Small intestine (tissue), 7 donors: ENCODE measurements at regions not wholly inside any gene's neighbourhood (a gene's known extent, or its start where the extent isn't known, plus 50 kb on each side); places are given as distances from the start of the nearest gene placed in this dataset.

Experiments
- DNase-seq, 2 donors: peaks; one replicate each; pipeline versions ENCODE4 v3.0.0 to v3.0.0-alpha.2; 2013
- FAIRE-seq: peaks from 2 replicates; lab custom pipeline; 2012; peaks lifted over from hg19 to GRCh38; lab: Jason Lieb, UNC
- H3K27ac ChIP-seq, 3 donors: one replicate each; pipeline ENCODE4 v1.5.1; 2013; ENCODE audit warnings: low read length in 2 of 3, mild to moderate bottlenecking in 2 of 3, control low read depth in 1 of 3, inconsistent platforms in 1 of 3, low read depth in 1 of 3, moderate library complexity in 1 of 3
- H3K27me3 ChIP-seq, 3 donors: one replicate each; pipeline ENCODE4 v1.6.1; 2013; ENCODE audit warnings: low read length in 3 of 3, inconsistent platforms in 1 of 3; ENCODE audit not compliant: control insufficient read depth in 3 of 3, insufficient read depth in 3 of 3
- H3K36me3 ChIP-seq, 3 donors: one replicate each; pipeline ENCODE4 v1.6.1; 2013; ENCODE audit warnings: low read length in 3 of 3, inconsistent platforms in 1 of 3, low read depth in 1 of 3, mild to moderate bottlenecking in 1 of 3, moderate library complexity in 1 of 3; ENCODE audit not compliant: control insufficient read depth in 3 of 3, insufficient read depth in 2 of 3
- H3K4me1 ChIP-seq, 3 donors: one replicate each; pipeline ENCODE4 v1.6.1; 2013; ENCODE audit warnings: low read length in 2 of 3, inconsistent platforms in 1 of 3, low read depth in 1 of 3, mild to moderate bottlenecking in 1 of 3, moderate library complexity in 1 of 3; ENCODE audit not compliant: control insufficient read depth in 3 of 3, insufficient read depth in 2 of 3
- H3K4me3 ChIP-seq, 3 donors: one replicate each; pipeline ENCODE4 v1.5.1; 2013; ENCODE audit warnings: low read length in 3 of 3, control low read depth in 1 of 3, inconsistent platforms in 1 of 3, low read depth in 1 of 3, mild to moderate bottlenecking in 1 of 3, moderate library complexity in 1 of 3
- H3K9me3 ChIP-seq, 2 donors: one replicate each; pipeline ENCODE4 v1.6.1; 2013; ENCODE audit warnings: low read depth in 1 of 2, low read length in 1 of 2; ENCODE audit not compliant: control insufficient read depth in 2 of 2, insufficient read depth in 1 of 2
- WGBS, 3 donors: extraction: QIAGEN DNeasy Blood & Tissue Kit; methylation state at CpG; one replicate each; pipeline ENCODE4 v1.1.7; 2013; 5-methylcytosine and 5-hydroxymethylcytosine counted together
- donor health status: healthy with polysubstance abuse.
- donor health status: control.
- donor health status: control.
- donor health status: Bipolar disorder and iron deficiency.
- donor health status: healthy.

- DNase-seq, result no peak
- Histone ChIP-seq H3K9me3 (no peaks in the 10 kb centered on the region), H3K27me3 (no peaks in the 10 kb centered on the region), H3K36me3 (no peaks in the 10 kb centered on the region), H3K4me3 (no peak overlapping the region), H3K27ac (no peak overlapping the region), H3K4me1 (no peaks in the 10 kb centered on the region)
- 86 to 90% (median 88%) methylated on average over 1 of the region's 1 CpG for WGBS, 3 donors
- FAIRE-seq, result no peak
These were observed 541.7 kb upstream of the SORCS1 start for GRCh38 chr10:107706096-107706725.

DNA sequence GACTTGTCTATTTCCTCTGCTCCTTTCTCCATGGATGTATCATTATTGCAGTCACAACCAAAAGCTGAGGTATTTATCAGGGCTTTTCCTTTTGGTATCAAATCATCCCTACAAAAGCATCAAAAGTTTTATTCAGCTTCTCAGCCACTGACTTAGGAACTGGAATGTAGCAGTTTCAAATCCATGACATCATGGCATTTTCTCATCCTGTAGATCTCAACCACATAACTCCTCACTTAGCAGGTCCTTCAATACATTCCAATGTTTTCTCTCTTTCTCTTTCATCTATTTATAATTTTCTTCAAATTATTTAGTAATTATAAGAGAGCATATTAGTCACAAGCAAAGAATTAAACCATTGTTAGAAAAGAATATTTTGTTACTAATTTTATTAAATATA is 537.4 kb upstream of the SORCS1 start:
- Histone ChIP-seq H3K9me3 (no peaks in the 10 kb centered on the region), H3K36me3 (no peaks in the 10 kb centered on the region), H3K27me3 (no peaks in the 10 kb centered on the region), H3K4me1 (no peaks in the 10 kb centered on the region), H3K27ac (no peak overlapping the region), H3K4me3 (no peak overlapping the region)
- no peak for FAIRE-seq
- no peak for DNase-seq

DNA sequence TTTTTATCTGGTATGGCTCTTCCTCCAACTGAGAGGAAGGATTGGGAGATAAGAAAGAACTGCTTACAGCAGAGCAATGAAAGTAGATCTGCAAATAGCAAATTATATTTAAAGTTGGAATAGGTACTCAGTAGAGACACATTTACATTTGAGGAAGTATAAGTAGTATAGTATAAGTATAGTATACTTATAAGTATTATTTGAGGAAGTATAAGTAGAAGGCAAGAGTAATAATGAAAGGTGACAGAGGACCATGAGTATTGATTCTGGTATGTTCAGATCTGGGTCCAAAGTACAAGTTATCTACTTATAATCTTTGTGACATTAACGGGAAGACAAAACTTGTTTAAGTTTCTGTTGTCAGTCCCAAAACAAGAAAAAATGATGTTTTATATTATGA is 527.6 kb upstream of the SORCS1 start:
- WGBS, 3 donors, result 11 to 57% (median 36%) methylated on average over 1 of the region's 1 CpG
- no peak for FAIRE-seq
- Histone ChIP-seq H3K4me3 (no peak overlapping the region), H3K27ac (no peak overlapping the region), H3K9me3 (no peaks in the 10 kb centered on the region), H3K36me3 (no peaks in the 10 kb centered on the region), H3K4me1 (no peaks in the 10 kb centered on the region), H3K27me3 (no peaks in the 10 kb centered on the region)
- no peak for DNase-seq

DNA sequence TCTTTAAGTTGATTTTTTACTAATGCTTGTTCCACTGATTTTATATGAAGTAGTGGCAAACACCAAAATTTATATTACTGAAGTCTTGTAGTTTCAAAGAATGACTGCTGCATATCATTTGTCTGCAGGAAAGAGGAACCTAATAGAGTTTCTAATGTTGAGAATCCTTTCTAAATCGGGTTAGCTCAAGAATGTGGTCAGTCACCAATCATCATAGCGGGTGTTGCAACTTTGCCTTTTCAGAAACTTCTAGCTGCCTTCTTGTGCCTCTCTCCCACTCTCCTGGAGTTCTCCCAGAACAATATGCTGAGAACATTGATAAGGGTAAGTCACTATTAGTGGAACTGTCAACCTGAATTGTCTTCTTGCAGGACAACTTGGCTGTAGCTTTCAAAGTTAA is 524.8 kb upstream of the SORCS1 start:
- Histone ChIP-seq H3K36me3 (no peaks in the 10 kb centered on the region), H3K27ac (no peak overlapping the region), H3K9me3 (no peaks in the 10 kb centered on the region), H3K4me3 (no peak overlapping the region), H3K4me1 (no peaks in the 10 kb centered on the region), H3K27me3 (no peaks in the 10 kb centered on the region)
- no peak for DNase-seq
- 62 to 83% (median 70%) methylated on average over 2 of the region's 2 CpGs for WGBS, 3 donors
- FAIRE-seq, result no peak

GRCh38 chr10:107687701-107688100 is 523.2 kb upstream of the SORCS1 start:
- no peak for DNase-seq
- Histone ChIP-seq H3K4me3 (no peak overlapping the region), H3K4me1 (no peaks in the 10 kb centered on the region), H3K36me3 (no peaks in the 10 kb centered on the region), H3K9me3 (no peaks in the 10 kb centered on the region), H3K27ac (no peak overlapping the region), H3K27me3 (no peaks in the 10 kb centered on the region)
- 92 to 96% (median 95%) methylated on average over 2 of the region's 2 CpGs for whole genome bisulfite sequencing, 3 donors
- no peak for FAIRE-seq

DNA sequence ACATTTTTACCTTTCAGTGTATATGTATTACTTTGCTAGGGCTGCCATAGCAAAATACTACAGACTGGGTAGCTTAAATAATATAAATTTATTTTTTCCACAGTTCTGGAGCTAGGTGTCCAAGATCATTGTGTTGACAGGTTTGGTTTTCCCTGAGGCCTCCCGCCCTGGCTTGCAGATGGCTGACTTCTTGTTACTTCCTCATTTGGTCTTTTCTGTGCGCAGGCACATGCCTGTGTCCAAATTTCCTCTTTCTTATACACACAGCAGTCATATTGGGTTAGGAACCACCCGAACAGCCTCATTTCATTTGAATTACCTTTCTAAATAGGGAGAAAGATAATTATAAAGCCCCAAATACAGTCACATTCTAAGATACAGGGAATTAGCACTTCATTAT is 521.6 kb upstream of the SORCS1 start:
- Histone ChIP-seq H3K4me3 (no peak overlapping the region), H3K9me3 (no peaks in the 10 kb centered on the region), H3K27ac (no peak overlapping the region), H3K36me3 (no peaks in the 10 kb centered on the region), H3K4me1 (no peaks in the 10 kb centered on the region), H3K27me3 (no peaks in the 10 kb centered on the region)
- DNase-seq (no peak), FAIRE-seq (no peak)
- 49 to 69% (median 66%) methylated on average over 3 of the region's 3 CpGs for WGBS, 3 donors

GRCh38 chr10:107671960-107672359 is 507.5 kb upstream of the SORCS1 start:
- H3K4me1 ChIP-seq, result no peaks in the 10 kb centered on the region
- H3K27me3 ChIP-seq, result no peaks in the 10 kb centered on the region
- no peaks in the 10 kb centered on the region for H3K36me3 ChIP-seq
- no peak overlapping the region for H3K27ac ChIP-seq
- no peaks in the 10 kb centered on the region for H3K9me3 ChIP-seq
- H3K4me3 ChIP-seq, result no peak overlapping the region
- no peak for FAIRE-seq
- DNase-seq, result no peak

- H3K4me3 ChIP-seq, result no peak overlapping the region
- H3K4me1 ChIP-seq, result no peaks in the 10 kb centered on the region
- H3K36me3 ChIP-seq, result no peaks in the 10 kb centered on the region
- peaks cover 0 to 7% of the 10 kb centered on the region in 2 donors for H3K9me3 ChIP-seq
- 39 to 51% (median 40%) methylated on average over 5 of the region's 5 CpGs for WGBS, 3 donors
- no peaks in the 10 kb centered on the region for H3K27me3 ChIP-seq
- DNase-seq (no peak), FAIRE-seq (no peak)
- H3K27ac ChIP-seq, result no peak overlapping the region
These were observed 501.7 kb upstream of the SORCS1 start for GRCh38 chr10:107666214-107666613.

DNA sequence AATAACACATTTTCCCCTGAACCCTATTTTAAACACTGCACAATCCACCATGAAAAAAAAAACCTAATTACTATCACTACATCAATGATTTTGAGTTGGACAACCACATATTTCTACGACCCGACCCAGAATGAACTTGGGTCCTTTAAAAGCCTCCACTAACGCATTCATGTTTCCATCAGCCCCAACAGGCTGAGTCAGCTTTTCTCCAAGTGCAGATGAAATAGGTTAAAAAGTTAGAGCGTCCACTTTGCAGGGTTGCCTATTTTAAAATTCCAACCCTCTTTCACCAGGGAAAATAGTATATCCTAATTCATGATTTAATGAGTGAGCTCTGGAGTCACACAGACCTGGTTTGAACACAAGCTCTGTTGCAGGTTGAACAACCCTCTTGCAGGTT is 501.0 kb upstream of the SORCS1 start:
- H3K27ac ChIP-seq, result no peak overlapping the region
- no peaks in the 10 kb centered on the region for H3K36me3 ChIP-seq
- 75 to 86% (median 78%) methylated on average over 4 of the region's 4 CpGs for WGBS, 3 donors
- no peak overlapping the region for H3K4me3 ChIP-seq
- peaks cover 0 to 7% of the 10 kb centered on the region in 2 donors for H3K9me3 ChIP-seq
- H3K27me3 ChIP-seq, result no peaks in the 10 kb centered on the region
- DNase-seq (no peak), FAIRE-seq (no peak)
- H3K4me1 ChIP-seq, result no peaks in the 10 kb centered on the region
